Breast epithelium (tissue), 4 donors: ENCODE measurements at regions not wholly inside any gene's neighbourhood (a gene's known extent, or its start where the extent isn't known, plus 50 kb on each side); places are given as distances from the start of the nearest gene placed in this dataset.

ENCODE experiments used
- DNase-seq, 2 donors: peaks; one replicate each; pipeline ENCODE4 v3.0.0-alpha.2; 2019; ENCODE audit warnings: low spot score in 2 of 2
- H3K27ac ChIP-seq, 2 donors: fragments of 200-600 bp; sonication (generic) in 1 of 2; one replicate each; pipeline ENCODE4 v1.5.1; 2016 to 2019; ENCODE audit warnings: mild to moderate bottlenecking in 1 of 2
- H3K27me3 ChIP-seq, 2 donors: fragments of 200-600 bp; sonication (generic) in 1 of 2; one replicate each; pipeline versions ENCODE4 v1.5.1 to v1.6.0; 2017 to 2019; ENCODE audit warnings: control low read depth in 1 of 2, mild to moderate bottlenecking in 1 of 2
- H3K36me3 ChIP-seq: fragments of 200-600 bp; one replicate; pipeline ENCODE4 v1.5.1; 2019
- H3K4me1 ChIP-seq, 2 donors: fragments of 200-600 bp; sonication (generic); one replicate each; pipeline ENCODE4 v1.5.1; 2016 to 2019; ENCODE audit warnings: control low read depth in 1 of 2
- H3K4me3 ChIP-seq, 3 donors: fragments of 200-600 bp; sonication (generic); 1 replicate in 2 of 3; 2 replicates in 1 of 3; pipeline ENCODE4 v1.5.1; 2016 to 2019; ENCODE audit warnings: mild to moderate bottlenecking in 3 of 3, moderate library complexity in 2 of 3
- H3K9me3 ChIP-seq, 2 donors: fragments of 200-600 bp; sonication (generic) in 1 of 2; one replicate each; pipeline ENCODE4 v1.5.1; 2016 to 2019; ENCODE audit warnings: control low read depth in 1 of 2
- CTCF ChIP-seq, 3 donors: fragments of 450-650 bp; IDR thresholded peaks; one replicate each; pipeline ENCODE4 v1.5.1; 2016 to 2017; ENCODE audit warnings: antibody characterized with exemption in 3 of 3, mild to moderate bottlenecking in 3 of 3, moderate library complexity in 3 of 3
- POLR2A ChIP-seq: fragments of 450-650 bp; IDR thresholded peaks from one replicate; pipeline ENCODE4 v1.6.1; 2016; ENCODE audit warnings: antibody characterized with exemption, mild to moderate bottlenecking, moderate library complexity
- POLR2AphosphoS5 ChIP-seq, 3 donors: sonication (generic); formaldehyde crosslinking; IDR thresholded peaks; one replicate each; pipeline ENCODE4 v1.6.1; 2017; ENCODE audit warnings: antibody characterized with exemption in 3 of 3
- intact Hi-C: fragments of 100-400 bp; cut with DNase I; formaldehyde crosslinking; loops from one replicate; pipeline ENCODE4 v1.15.1; 2023; ENCODE audit warnings: low total_unique reads

GRCh38 chrX:35696760-35697234 is 101.3 kb upstream of the MAGEB16 start:
- Histone ChIP-seq H3K4me3 (no peak overlapping the region), H3K4me1 (no peaks in the 10 kb centered on the region), H3K27me3 (peaks cover 0 to 8% of the 10 kb centered on the region in 2 donors), H3K9me3 (no peaks in the 10 kb centered on the region), H3K36me3 (no peaks in the 10 kb centered on the region), H3K27ac (no peak overlapping the region)
- no peak for DNase-seq
- no peak for TF ChIP-seq CTCF (IDR thresholded peaks at IDR 0.05)
- intact Hi-C loops: no loop called here

GRCh38 chrX:35699642-35700041 is 98.5 kb upstream of the MAGEB16 start:
- H3K27ac ChIP-seq: no peak overlapping the region
- TF ChIP-seq POLR2AphosphoS5 (IDR thresholded peaks at IDR 0.05): no peak
- TF ChIP-seq CTCF (IDR thresholded peaks at IDR 0.05): no peak
- no peak for TF ChIP-seq POLR2A
- H3K36me3 ChIP-seq: no peaks in the 10 kb centered on the region
- no peaks in the 10 kb centered on the region for H3K9me3 ChIP-seq
- intact Hi-C loops: no loop called here
- no peaks in the 10 kb centered on the region for H3K4me1 ChIP-seq
- peaks cover 0 to 8% of the 10 kb centered on the region in 2 donors for H3K27me3 ChIP-seq
- H3K4me3 ChIP-seq: no peak overlapping the region
- no peak for DNase-seq

GRCh38 chrX:35700121-35700520 is 98.0 kb upstream of the MAGEB16 start:
- Histone ChIP-seq H3K4me1 (no peaks in the 10 kb centered on the region), H3K4me3 (no peak overlapping the region), H3K9me3 (no peaks in the 10 kb centered on the region), H3K27me3 (peaks cover 0 to 8% of the 10 kb centered on the region in 2 donors), H3K27ac (no peak overlapping the region), H3K36me3 (no peaks in the 10 kb centered on the region)
- TF ChIP-seq CTCF (IDR thresholded peaks at IDR 0.05): no peak
- TF ChIP-seq POLR2A: no peak
- no peak for TF ChIP-seq POLR2AphosphoS5 (IDR thresholded peaks at IDR 0.05)
- no peak for DNase-seq
- intact Hi-C loops: no loop called here

GRCh38 chrX:35711281-35711680 is 86.9 kb upstream of the MAGEB16 start:
- Histone ChIP-seq H3K9me3 (no peaks in the 10 kb centered on the region), H3K27me3 (no peaks in the 10 kb centered on the region), H3K4me3 (no peak overlapping the region), H3K4me1 (no peaks in the 10 kb centered on the region), H3K27ac (no peak overlapping the region), H3K36me3 (no peaks in the 10 kb centered on the region)
- TF ChIP-seq POLR2AphosphoS5 (IDR thresholded peaks at IDR 0.05): no peak
- TF ChIP-seq POLR2A: no peak
- no peak for TF ChIP-seq CTCF (IDR thresholded peaks at IDR 0.05)
- no peak for DNase-seq
- intact Hi-C loops: no loop called here

GRCh38 chrX:35722128-35722527 is 76.0 kb upstream of the MAGEB16 start:
- TF ChIP-seq POLR2A: no peak
- no peak for TF ChIP-seq CTCF (IDR thresholded peaks at IDR 0.05)
- no peak for TF ChIP-seq POLR2AphosphoS5 (IDR thresholded peaks at IDR 0.05)
- Histone ChIP-seq H3K27me3 (peaks cover 0 to 13% of the 10 kb centered on the region in 2 donors), H3K4me3 (no peak overlapping the region), H3K27ac (no peak overlapping the region), H3K9me3 (no peaks in the 10 kb centered on the region), H3K4me1 (no peaks in the 10 kb centered on the region), H3K36me3 (no peaks in the 10 kb centered on the region)
- DNase-seq: no peak
- intact Hi-C loops: no loop called here
